Ammon's horn (tissue), 1 donor: ENCODE measurements at regions not wholly inside any gene's neighbourhood (a gene's known extent, or its start where the extent isn't known, plus 50 kb on each side); places are given as distances from the start of the nearest gene placed in this dataset.
"Not testable (repeated sequence)": the region's sequence is repeated elsewhere in the genome, so short reads cannot be mapped to it uniquely, and the experiment has no call there.

Source experiments
- DNase-seq: peaks from one replicate; pipeline ENCODE4 v3.0.0-alpha.2; 2016; ENCODE audit warnings: low spot score

DNA sequence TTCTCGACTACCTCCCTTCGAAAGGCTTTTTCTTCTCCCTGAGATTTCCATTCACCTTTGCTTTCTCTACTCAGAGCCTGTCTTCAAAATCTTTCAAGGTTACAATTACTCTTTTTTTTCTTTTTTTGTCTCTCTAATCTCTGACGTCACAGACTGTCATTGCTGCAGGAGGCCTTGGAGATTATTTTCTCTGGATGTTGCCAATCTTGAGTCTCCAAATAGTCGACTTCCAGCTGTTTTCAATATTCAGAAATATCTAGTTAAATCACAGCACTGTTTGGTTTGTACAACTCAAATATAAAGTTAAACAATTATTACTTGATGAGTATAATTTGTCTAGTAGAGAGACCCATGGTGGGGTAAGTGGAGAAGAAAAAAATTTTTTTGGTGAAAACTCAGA, 359.0 kb upstream of the BOD1L1 start:
- no peak for DNase-seq

GRCh38 chr4:13988353-13989305, 361.1 kb upstream of the BOD1L1 start:
- DNase-seq: peak; percentile 24

DNA sequence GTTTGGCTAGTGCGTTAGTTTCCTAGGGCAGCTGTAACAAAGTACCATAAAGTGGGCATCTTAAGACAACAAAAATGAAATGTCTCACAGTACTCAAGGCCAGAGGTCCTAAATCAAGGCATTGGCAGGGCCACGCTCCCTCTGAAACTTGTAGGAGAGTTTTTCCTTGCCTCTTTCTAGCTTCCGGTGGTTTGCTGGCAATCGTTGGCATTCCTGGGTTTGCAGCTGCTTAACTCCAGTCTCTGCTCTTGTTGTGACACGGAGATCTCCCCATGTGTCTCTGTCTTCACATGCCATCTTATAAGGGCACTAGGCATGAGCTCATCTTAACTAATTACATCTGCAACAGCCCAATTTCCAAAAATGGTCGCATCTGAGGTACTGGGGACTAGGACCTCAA, 362.0 kb upstream of the BOD1L1 start:
- no peak for DNase-seq

- DNase-seq: no peak
Observed at GRCh38 chr4:13990596-13991589, 363.4 kb upstream of the BOD1L1 start.

GRCh38 chr4:13992041-13992440, 364.5 kb upstream of the BOD1L1 start:
- no peak for DNase-seq

DNA sequence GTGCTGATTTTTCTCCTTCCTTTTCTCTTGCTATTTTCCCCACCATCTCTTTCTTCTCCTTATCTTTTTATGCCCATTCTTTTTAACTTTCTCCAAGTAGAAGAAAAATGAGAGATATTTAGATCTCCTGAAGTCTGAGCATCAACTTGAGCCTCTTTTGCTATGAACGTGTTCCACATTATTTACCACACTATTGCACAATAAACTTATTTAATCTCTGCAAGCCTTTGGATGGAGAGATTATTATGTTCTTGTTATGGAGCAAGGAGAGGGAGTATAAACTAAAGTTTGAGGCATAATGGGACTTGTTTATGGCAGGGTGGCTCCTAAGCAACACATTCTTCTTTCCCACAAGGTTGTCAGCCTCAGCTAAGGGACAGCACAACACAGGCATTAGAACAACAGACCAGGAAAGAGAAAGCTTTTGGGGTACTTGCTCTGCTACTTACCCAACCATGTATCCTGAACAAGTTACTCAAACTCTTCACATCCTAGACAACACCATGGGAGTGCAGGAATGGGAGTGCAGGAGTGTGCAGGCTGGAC, 365.5 kb upstream of the BOD1L1 start:
- no peak for DNase-seq

DNA sequence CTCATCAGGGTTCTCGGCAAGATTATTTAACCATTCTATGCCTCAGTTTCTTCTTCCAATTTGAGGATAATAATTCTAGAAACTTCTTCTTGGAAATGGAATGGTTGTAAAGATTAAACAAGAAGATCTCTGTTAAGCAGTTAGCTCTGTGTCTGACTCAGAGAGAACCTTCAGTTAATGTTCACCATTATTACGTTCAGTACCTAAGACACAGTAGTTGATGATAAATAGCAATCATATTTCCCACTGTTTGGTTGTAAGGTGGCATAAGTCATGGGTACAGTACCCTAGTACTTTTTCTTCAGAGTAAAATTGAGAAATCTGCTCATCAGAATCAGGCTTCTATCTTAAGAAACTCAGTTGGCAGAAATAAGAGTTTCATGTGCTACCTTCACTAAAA, 366.5 kb upstream of the BOD1L1 start:
- DNase-seq: no peak

DNA sequence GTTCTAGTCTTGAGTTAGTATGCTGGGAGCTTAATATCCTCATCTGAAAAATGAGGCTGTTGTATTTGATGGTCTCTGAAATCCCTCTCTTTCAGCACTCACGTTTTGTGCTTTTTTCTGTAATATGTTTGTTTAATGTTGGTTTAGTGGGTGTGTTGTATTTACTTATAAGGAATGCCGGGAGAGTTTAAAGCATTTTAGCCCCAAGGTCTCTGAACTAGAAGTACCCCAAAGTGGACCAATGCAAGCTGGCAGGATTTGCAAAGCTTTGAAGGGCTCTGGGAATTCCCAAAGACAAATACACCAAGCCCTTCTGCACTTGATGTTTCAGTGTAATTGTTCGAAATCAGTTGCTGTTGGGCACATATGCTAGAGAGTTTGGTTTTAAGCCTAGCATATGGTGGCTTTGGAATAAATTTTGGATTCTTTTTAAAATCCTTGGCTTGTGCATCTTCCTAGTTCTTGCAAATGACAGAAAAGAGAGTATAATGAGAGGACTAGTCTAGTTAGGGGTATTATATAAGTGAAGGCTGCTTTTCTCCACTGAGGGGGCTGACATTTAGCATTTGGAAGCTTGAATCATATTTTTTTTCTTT, 371.4 kb upstream of the BOD1L1 start:
- DNase-seq: no peak

DNA sequence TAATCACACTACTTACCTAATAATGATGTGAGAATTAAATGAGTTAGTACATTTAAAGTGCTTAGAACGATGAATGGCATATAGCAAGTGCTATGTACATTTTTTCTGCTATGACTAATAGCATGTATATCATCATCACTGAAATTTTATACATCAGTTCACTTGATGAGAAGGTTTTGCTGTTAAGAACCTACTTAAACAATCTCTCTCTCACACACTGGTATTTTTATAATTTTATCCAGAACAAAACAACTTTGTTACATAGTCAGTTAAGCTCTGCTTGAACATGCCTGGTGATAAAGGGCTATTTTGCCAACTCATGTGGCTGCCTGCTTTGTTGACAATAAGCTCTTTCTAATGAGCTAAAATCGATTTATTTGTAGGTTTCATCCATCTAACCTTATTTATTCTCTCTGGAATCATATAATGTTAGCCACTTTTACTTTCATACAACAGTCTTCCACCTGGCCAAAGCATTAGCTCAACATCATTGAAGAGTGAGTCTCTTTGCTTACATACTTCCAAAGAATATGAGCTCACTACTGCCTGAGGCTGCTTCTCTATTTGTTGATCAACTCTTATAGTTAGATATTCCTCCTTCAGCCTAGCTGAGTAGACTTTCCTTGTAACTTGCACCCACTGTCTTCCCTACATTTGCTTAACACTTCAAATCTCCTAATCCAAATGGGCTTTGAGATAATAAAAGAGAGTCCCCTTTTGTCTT, 372.7 kb upstream of the BOD1L1 start:
- DNase-seq: no peak

DNA sequence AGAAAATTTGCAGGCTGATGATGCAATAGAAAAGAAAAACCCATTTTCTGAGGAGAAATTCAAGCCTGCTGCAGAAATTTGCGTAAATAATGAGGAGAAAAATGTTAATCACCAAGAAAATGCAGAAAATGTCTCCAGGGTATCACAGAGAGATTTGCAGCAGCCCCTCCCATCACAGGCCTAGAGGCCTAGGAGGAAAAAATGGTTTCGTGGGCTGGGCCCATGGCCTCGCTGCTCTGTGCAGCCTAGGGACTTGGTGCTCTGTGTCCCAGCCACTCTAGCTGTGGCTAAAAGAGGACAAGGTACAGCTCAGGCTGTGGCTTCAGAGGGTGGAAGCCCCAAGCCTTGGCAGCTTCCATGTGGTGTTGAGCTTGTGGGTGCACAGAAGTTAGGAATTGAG, 374.8 kb upstream of the BOD1L1 start:
- DNase-seq: not testable (repeated sequence)

DNA sequence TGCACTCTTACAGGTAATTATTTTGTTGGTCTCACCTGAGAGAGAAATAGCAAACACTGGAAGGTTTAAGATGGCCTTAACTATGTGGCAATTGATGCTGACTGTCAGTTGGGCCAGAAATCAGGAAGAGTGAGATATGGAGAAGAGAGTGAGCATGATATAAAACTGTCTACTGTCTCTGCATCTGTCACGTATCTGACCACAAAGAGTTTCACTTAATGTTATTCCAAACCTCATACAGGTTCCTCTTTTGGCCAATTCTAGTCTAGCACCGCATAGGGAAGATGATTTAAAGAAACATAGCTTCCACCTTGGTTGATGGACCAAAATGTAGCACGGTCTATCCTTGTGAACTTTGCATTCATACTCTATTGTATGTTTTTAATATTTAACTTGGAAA, 381.0 kb upstream of the BOD1L1 start:
- DNase-seq: no peak

DNA sequence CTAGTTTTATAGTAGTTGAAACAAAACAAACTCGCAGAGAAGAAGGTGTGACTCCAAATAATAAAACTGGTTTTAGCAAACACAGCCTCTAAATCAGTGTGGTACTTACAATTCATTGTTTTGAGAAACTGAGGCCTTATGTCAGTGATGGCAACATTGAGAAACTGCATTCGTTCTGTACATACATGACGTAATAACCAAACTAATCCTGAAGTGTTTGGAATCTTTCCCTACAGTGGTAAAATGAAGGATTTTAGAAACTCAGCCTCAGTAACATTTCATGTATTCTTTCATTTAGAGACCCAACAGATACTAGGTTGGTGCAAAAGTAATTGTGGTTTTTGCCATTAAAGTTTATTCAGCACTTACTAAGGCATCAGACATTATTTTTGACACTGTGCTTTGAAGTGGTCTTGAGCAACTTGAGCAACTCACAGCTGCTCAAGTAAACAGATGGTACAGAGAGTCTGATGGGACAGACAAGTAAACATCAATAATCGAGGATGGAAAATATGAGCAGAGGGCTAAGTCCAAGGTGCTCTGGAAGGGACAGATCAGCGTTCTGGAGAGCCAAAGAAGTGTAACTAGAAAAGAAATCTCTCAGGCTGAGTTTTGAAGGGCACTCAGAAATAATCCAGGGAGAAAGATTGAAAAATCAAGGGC, 390.8 kb upstream of the BOD1L1 start:
- no peak for DNase-seq

DNA sequence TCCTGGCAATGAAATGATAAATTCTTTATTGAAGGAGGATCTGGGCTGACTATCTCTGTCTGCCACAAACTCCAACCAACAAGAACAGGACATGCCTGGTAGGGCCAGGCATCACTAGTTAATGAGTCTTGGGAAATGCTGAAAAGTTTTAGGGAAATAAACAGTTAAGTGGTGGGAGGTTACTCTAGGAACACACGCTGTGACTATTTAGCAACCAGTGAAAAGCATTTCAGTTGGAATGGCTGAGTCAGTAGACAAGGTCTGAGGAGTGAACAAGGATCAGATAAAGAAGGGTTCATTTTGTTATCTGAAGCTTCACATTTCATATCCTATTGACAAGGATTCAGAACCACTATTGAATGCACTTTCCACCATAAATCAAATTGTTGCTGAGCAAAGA, 394.9 kb upstream of the BOD1L1 start:
- DNase-seq: no peak

- DNase-seq: no peak
Observed at GRCh38 chr4:14023036-14023435, 395.5 kb upstream of the BOD1L1 start.

GRCh38 chr4:14023896-14024295, 396.4 kb upstream of the BOD1L1 start:
- no peak for DNase-seq

DNA sequence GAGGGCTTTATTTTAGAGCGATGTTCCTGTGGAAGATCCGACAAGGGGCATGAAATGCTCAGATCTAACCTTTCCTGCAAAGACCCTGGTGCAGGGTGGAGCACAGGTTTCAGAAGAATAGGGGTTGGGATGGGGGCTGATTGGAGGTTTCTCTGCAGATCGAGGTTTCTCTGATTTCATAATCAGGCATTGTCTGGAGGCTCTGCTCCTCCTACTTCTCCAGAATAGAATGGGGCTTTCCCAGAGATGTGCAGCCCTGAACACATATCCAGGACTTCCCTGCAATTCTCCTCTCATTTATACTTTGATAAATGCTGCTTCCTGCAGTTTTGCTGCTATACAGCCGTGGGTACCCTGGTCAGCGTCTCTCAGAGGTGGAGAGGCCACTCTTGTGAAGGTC, 397.6 kb upstream of the BOD1L1 start:
- no peak for DNase-seq

- no peak for DNase-seq
Observed at GRCh38 chr4:14025891-14026290, 398.4 kb upstream of the BOD1L1 start.

GRCh38 chr4:14028862-14029261, 401.3 kb upstream of the BOD1L1 start:
- DNase-seq: no peak

GRCh38 chr4:14035076-14035475, 407.6 kb upstream of the BOD1L1 start:
- DNase-seq: no peak

GRCh38 chr4:14043203-14043602, 415.7 kb upstream of the BOD1L1 start:
- DNase-seq: no peak

DNA sequence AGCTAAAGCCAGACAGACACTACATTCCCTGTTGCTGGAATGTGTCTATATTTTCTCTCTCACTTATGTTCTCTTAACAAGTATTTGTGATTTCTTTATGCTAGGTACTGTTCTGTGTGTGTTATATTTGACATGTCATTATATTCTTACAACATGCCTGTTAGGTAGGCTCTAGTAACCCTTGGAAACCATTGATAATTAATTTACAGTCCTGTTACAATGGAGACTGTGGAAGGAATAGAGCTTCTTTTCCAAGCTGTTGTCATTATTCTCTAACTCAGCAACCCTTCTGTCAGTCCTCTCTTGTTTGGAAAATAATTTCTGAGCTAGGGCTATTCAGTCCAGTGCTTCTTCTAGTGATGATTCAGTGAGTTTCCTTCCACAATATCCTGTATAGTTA, 419.1 kb upstream of the BOD1L1 start:
- DNase-seq: no peak
